HCT116 (cell line): ENCODE measurements at regions not wholly inside any gene's neighbourhood (a gene's known extent, or its start where the extent isn't known, plus 50 kb on each side); places are given as distances from the start of the nearest gene placed in this dataset.

ENCODE experiments used
- EZH2 ChIP-seq: fragments of 200-600 bp; sonication (generic); IDR thresholded peaks from 2 replicates; pipeline ENCODE4 v1.6.1; 2017; ENCODE audit warnings: antibody characterized with exemption, mixed run types
- FOSL1 ChIP-seq: IDR thresholded peaks from 2 replicates; pipeline ENCODE4 v1.6.1; 2012; ENCODE audit warnings: low read depth
- JUND ChIP-seq: IDR thresholded peaks from 2 replicates; pipeline ENCODE4 v1.6.1; 2012
- POLR2A ChIP-seq: IDR thresholded peaks from 2 replicates; pipeline ENCODE4 v1.7.0; 2011; ENCODE audit warnings: borderline replicate concordance; ENCODE audit not compliant: insufficient read depth, insufficient read length; ENCODE audit errors: extremely low read depth
- POLR2AphosphoS5 ChIP-seq: IDR thresholded peaks from 2 replicates; pipeline ENCODE4 v1.6.1; 2011; ENCODE audit warnings: mild to moderate bottlenecking, low read depth, low read length, moderate library complexity
- RAD21 ChIP-seq: IDR thresholded peaks from 2 replicates; pipeline ENCODE4 v1.6.1; 2012; ENCODE audit warnings: low read depth, mild to moderate bottlenecking
- ZNF274 ChIP-seq: fragments of 200-500 bp; sonication (Bioruptor generic); IDR thresholded peaks from 2 replicates; pipeline ENCODE4 v1.6.1; 2014; ENCODE audit warnings: mild to moderate bottlenecking, low read depth, low read length, inconsistent platforms
- TF ChIP-seq, protein P1 (sequence below): IDR thresholded peaks from 2 replicates; pipeline ENCODE4 v1.6.1; 2012; ENCODE audit warnings: low read depth
- TF ChIP-seq, protein P2 (sequence below), 3 experiments: fragments of 200-600 bp in 1 of 3; sonication (generic) in 1 of 3; IDR thresholded peaks in 2 of 3; conservative IDR thresholded peaks in 1 of 3; 2 replicates each; pipeline ENCODE4 v1.5.1; 2012 to 2017; ENCODE audit warnings: low read depth in 2 of 3, low read length in 2 of 3, antibody characterized with exemption in 1 of 3, borderline replicate concordance in 1 of 3, control low read depth in 1 of 3, mild to moderate bottlenecking in 1 of 3, mixed read lengths in 1 of 3, mixed run types in 1 of 3, moderate library complexity in 1 of 3; ENCODE audit not compliant: insufficient read depth in 1 of 3
- TF ChIP-seq, protein P3 (sequence below): IDR thresholded peaks from 2 replicates; pipeline ENCODE4 v1.6.1; 2012

DNA sequence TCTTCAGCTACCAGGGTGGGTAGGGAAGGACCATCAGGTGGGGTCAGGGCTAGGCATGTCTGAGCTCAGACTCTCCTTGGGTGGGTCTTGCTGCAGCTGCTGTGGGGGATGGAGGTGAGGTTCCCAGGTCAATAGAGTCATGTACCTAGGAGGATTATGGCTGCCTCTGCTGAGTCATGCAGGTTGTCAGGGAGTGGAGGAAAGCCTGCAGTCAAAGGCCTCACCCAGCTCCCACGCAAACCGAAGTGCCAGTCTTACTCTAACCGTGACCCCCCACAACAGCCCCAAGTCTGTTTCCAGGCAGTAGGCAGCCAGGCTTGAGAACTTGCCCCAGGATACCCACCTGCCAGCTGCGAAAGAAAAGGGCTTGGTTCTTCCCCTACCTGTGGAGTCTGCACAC is 113.6 kb upstream of the GALNT5 start:
- TF ChIP-seq, protein P1, sequence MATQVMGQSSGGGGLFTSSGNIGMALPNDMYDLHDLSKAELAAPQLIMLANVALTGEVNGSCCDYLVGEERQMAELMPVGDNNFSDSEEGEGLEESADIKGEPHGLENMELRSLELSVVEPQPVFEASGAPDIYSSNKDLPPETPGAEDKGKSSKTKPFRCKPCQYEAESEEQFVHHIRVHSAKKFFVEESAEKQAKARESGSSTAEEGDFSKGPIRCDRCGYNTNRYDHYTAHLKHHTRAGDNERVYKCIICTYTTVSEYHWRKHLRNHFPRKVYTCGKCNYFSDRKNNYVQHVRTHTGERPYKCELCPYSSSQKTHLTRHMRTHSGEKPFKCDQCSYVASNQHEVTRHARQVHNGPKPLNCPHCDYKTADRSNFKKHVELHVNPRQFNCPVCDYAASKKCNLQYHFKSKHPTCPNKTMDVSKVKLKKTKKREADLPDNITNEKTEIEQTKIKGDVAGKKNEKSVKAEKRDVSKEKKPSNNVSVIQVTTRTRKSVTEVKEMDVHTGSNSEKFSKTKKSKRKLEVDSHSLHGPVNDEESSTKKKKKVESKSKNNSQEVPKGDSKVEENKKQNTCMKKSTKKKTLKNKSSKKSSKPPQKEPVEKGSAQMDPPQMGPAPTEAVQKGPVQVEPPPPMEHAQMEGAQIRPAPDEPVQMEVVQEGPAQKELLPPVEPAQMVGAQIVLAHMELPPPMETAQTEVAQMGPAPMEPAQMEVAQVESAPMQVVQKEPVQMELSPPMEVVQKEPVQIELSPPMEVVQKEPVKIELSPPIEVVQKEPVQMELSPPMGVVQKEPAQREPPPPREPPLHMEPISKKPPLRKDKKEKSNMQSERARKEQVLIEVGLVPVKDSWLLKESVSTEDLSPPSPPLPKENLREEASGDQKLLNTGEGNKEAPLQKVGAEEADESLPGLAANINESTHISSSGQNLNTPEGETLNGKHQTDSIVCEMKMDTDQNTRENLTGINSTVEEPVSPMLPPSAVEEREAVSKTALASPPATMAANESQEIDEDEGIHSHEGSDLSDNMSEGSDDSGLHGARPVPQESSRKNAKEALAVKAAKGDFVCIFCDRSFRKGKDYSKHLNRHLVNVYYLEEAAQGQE = no peak
- TF ChIP-seq EZH2 (no peak), JUND (no peak), RAD21 (no peak), FOSL1 (no peak), POLR2A (no peak), POLR2AphosphoS5 (no peak), ZNF274 (no peak)
- TF ChIP-seq, protein P2, sequence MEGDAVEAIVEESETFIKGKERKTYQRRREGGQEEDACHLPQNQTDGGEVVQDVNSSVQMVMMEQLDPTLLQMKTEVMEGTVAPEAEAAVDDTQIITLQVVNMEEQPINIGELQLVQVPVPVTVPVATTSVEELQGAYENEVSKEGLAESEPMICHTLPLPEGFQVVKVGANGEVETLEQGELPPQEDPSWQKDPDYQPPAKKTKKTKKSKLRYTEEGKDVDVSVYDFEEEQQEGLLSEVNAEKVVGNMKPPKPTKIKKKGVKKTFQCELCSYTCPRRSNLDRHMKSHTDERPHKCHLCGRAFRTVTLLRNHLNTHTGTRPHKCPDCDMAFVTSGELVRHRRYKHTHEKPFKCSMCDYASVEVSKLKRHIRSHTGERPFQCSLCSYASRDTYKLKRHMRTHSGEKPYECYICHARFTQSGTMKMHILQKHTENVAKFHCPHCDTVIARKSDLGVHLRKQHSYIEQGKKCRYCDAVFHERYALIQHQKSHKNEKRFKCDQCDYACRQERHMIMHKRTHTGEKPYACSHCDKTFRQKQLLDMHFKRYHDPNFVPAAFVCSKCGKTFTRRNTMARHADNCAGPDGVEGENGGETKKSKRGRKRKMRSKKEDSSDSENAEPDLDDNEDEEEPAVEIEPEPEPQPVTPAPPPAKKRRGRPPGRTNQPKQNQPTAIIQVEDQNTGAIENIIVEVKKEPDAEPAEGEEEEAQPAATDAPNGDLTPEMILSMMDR (IDR thresholded peaks at IDR 0.05 in 2 of 3, conservative IDR thresholded peaks at IDR 0.05 in 1 of 3; ENCODE audit: borderline replicate concordance in 1 of 3, insufficient read depth in 1 of 3, low read depth in 2 of 3, low read length in 2 of 3) = no peak
- TF ChIP-seq, protein P3, sequence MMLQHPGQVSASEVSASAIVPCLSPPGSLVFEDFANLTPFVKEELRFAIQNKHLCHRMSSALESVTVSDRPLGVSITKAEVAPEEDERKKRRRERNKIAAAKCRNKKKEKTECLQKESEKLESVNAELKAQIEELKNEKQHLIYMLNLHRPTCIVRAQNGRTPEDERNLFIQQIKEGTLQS = no peak
